Colonic mucosa (tissue), 4 donors: ENCODE measurements at regions not wholly inside any gene's neighbourhood (a gene's known extent, or its start where the extent isn't known, plus 50 kb on each side); places are given as distances from the start of the nearest gene placed in this dataset.

Experiments
- DNase-seq: peaks from one replicate; pipeline ENCODE4 v3.0.0-alpha.2; 2020
- H3K27ac ChIP-seq: fragments of 200-600 bp; one replicate; pipeline ENCODE4 v1.8.0; 2021
- H3K27me3 ChIP-seq: fragments of 200-600 bp; one replicate; pipeline ENCODE4 v1.8.0; 2021
- H3K36me3 ChIP-seq: fragments of 200-600 bp; one replicate; pipeline ENCODE4 v1.8.0; 2021
- H3K4me1 ChIP-seq: fragments of 200-600 bp; one replicate; pipeline ENCODE4 v1.8.0; 2021; ENCODE audit warnings: mild to moderate bottlenecking
- H3K4me3 ChIP-seq: fragments of 200-600 bp; one replicate; pipeline ENCODE4 v1.8.0; 2021
- H3K9ac ChIP-seq, 2 donors: one replicate each; pipeline ENCODE4 v1.7.0; 2013; ENCODE audit warnings: control low read depth in 2 of 2, low read depth in 2 of 2, low read length in 2 of 2
- H3K9me3 ChIP-seq: fragments of 200-600 bp; one replicate; pipeline ENCODE4 v1.8.0; 2021
- CTCF ChIP-seq: fragments of 200-600 bp; IDR thresholded peaks from one replicate; pipeline ENCODE4 v1.8.0; 2022; ENCODE audit warnings: antibody characterized with exemption, mild to moderate bottlenecking
- intact Hi-C: fragments of 100-400 bp; cut with DNase I; formaldehyde crosslinking; loops from one replicate; pipeline ENCODE4 v1.14.1; 2022
- donor health status: healthy.
- donor health status: DM: no; HTN: no; CAD: no.
- donor health status: DM: no; HTN: no; CAD: no.

- TF ChIP-seq CTCF = no peak
- no peaks in the 10 kb centered on the region for H3K27me3 ChIP-seq
- no peaks in the 10 kb centered on the region for H3K36me3 ChIP-seq
- no peak overlapping the region for H3K4me3 ChIP-seq
- intact Hi-C loops = no loop called here
- H3K9ac ChIP-seq = no peak overlapping the region
- no peak for DNase-seq
- H3K9me3 ChIP-seq = no peaks in the 10 kb centered on the region
- H3K4me1 ChIP-seq = no peaks in the 10 kb centered on the region
- no peak overlapping the region for H3K27ac ChIP-seq
These were observed 117.9 kb upstream of the MAN2A1 start for GRCh38 chr5:109571785-109572184.

DNA sequence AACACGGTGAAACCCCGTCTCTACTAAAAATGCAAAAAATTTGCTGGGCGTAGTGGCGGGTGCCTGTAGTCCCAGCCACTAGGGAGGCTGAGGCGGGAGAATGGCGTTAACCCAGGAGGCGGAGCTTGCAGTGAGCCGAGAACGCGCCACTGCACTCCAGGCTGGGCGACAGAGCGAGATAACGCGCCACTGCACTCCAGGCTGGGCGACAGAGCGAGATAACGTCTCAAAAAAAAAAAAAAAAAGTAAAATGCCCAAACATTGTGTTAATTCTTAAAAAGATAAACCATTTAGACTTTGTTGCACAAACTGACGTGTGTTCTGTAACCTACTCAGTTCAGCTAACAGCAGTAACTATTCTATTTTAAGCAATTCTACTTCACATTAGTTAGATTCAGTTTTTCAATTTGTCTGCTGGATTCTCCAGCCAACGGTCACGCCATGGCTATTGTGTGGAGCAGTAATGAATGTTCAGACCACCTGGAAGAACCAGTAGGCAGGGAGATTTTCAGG, 119.3 kb upstream of the MAN2A1 start:
- no peak for TF ChIP-seq CTCF
- Histone ChIP-seq H3K9ac (no peak overlapping the region), H3K4me3 (no peak overlapping the region), H3K9me3 (no peaks in the 10 kb centered on the region), H3K36me3 (no peaks in the 10 kb centered on the region), H3K27ac (no peak overlapping the region), H3K4me1 (no peaks in the 10 kb centered on the region), H3K27me3 (no peaks in the 10 kb centered on the region)
- intact Hi-C loops = no loop called here
- DNase-seq = no peak

- intact Hi-C loops = no loop called here
- Histone ChIP-seq H3K27ac (no peak overlapping the region), H3K27me3 (no peaks in the 10 kb centered on the region), H3K4me3 (no peak overlapping the region), H3K9me3 (no peaks in the 10 kb centered on the region), H3K9ac (no peak overlapping the region), H3K4me1 (no peaks in the 10 kb centered on the region), H3K36me3 (no peaks in the 10 kb centered on the region)
- DNase-seq = no peak
- no peak for TF ChIP-seq CTCF
These were observed 122.2 kb upstream of the MAN2A1 start for GRCh38 chr5:109567374-109568044.

GRCh38 chr5:109566361-109566760, 123.4 kb upstream of the MAN2A1 start:
- DNase-seq = no peak
- Histone ChIP-seq H3K27me3 (no peaks in the 10 kb centered on the region), H3K9me3 (no peaks in the 10 kb centered on the region), H3K36me3 (no peaks in the 10 kb centered on the region), H3K4me3 (no peak overlapping the region), H3K4me1 (no peaks in the 10 kb centered on the region), H3K9ac (no peak overlapping the region), H3K27ac (no peak overlapping the region)
- intact Hi-C loops = no loop called here
- no peak for TF ChIP-seq CTCF

- Histone ChIP-seq H3K9me3 (no peaks in the 10 kb centered on the region), H3K4me1 (no peaks in the 10 kb centered on the region), H3K27me3 (no peaks in the 10 kb centered on the region), H3K9ac (no peak overlapping the region), H3K36me3 (no peaks in the 10 kb centered on the region), H3K4me3 (no peak overlapping the region), H3K27ac (no peak overlapping the region)
- intact Hi-C loops = no loop called here
- TF ChIP-seq CTCF = no peak
- DNase-seq = no peak
These were observed 126.0 kb upstream of the MAN2A1 start for GRCh38 chr5:109563739-109564138.
